Mammary epithelial cell (primary cell): ENCODE measurements at regions not wholly inside any gene's neighbourhood (a gene's known extent, or its start where the extent isn't known, plus 50 kb on each side); places are given as distances from the start of the nearest gene placed in this dataset.

ENCODE experiments used
- CTCF ChIP-seq, 2 donors: IDR thresholded peaks in 1 of 2; conservative IDR thresholded peaks in 1 of 2; 2 replicates each; pipeline ENCODE4 v1.5.1; 2011 to 2012; ENCODE audit warnings: inconsistent platforms in 2 of 2, low read length in 2 of 2, mild to moderate bottlenecking in 2 of 2, control low read depth in 1 of 2, low read depth in 1 of 2; ENCODE audit not compliant: insufficient read depth in 1 of 2; ENCODE audit errors: extremely low read depth in 1 of 2
- EZH2 ChIP-seq: IDR thresholded peaks from 2 replicates; pipeline ENCODE4 v1.6.1; 2012; ENCODE audit warnings: low read length, inconsistent platforms, borderline replicate concordance

GRCh38 chr5:73297430-73297829 is 124.4 kb downstream of the TMEM174 start:
- no peak for TF ChIP-seq CTCF (conservative IDR thresholded peaks at IDR 0.05 in 1 of 2, IDR thresholded peaks at IDR 0.05 in 1 of 2; ENCODE audit: extremely low read depth in 1 of 2, insufficient read depth in 1 of 2, low read depth in 1 of 2, low read length in 2 of 2)
- no peak for TF ChIP-seq EZH2
